Thyroid gland (tissue), 4 donors: ENCODE measurements at regions not wholly inside any gene's neighbourhood (a gene's known extent, or its start where the extent isn't known, plus 50 kb on each side); places are given as distances from the start of the nearest gene placed in this dataset.

Source experiments
- POLR2A ChIP-seq, 2 donors: fragments of 450-650 bp; IDR thresholded peaks; one replicate each; pipeline ENCODE4 v1.6.1; 2017; ENCODE audit warnings: antibody characterized with exemption in 2 of 2, mild to moderate bottlenecking in 2 of 2, moderate library complexity in 1 of 2
- TF ChIP-seq, protein P1 (sequence below), 6 experiments: fragments of 200-600 bp in 3 of 6; fragments of 450-650 bp in 3 of 6; sonication (generic) in 3 of 6; IDR thresholded peaks; one replicate each; pipeline ENCODE4 v1.5.1; 2016 to 2019; ENCODE audit warnings: antibody characterized with exemption in 6 of 6, mild to moderate bottlenecking in 2 of 6, inconsistent platforms in 1 of 6, moderate library complexity in 1 of 6

- TF ChIP-seq, protein P1, sequence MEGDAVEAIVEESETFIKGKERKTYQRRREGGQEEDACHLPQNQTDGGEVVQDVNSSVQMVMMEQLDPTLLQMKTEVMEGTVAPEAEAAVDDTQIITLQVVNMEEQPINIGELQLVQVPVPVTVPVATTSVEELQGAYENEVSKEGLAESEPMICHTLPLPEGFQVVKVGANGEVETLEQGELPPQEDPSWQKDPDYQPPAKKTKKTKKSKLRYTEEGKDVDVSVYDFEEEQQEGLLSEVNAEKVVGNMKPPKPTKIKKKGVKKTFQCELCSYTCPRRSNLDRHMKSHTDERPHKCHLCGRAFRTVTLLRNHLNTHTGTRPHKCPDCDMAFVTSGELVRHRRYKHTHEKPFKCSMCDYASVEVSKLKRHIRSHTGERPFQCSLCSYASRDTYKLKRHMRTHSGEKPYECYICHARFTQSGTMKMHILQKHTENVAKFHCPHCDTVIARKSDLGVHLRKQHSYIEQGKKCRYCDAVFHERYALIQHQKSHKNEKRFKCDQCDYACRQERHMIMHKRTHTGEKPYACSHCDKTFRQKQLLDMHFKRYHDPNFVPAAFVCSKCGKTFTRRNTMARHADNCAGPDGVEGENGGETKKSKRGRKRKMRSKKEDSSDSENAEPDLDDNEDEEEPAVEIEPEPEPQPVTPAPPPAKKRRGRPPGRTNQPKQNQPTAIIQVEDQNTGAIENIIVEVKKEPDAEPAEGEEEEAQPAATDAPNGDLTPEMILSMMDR (IDR thresholded peaks at IDR 0.05), result no peak
- TF ChIP-seq POLR2A (IDR thresholded peaks at IDR 0.05), result no peak
Observed at GRCh38 chr12:102342281-102343006, 137.9 kb downstream of the IGF1 start.
